Activated CD4-positive, CD25-positive, alpha-beta regulatory T cell treated with anti-CD3 and anti-CD28 coated beads, Interleukin-2, amount 50 U/mL, for 16 hours (primary cell): ENCODE measurements at regions not wholly inside any gene's neighbourhood (a gene's known extent, or its start where the extent isn't known, plus 50 kb on each side); places are given as distances from the start of the nearest gene placed in this dataset.

Experiments
- DNase-seq: peaks from one replicate; pipeline ENCODE4 v3.0.0-alpha.2; 2020; ENCODE audit warnings: low read depth, low spot score

- DNase-seq, result no peak
These were observed 652.9 kb downstream of the ADGRL2 start for GRCh38 chr1:82453511-82454185.

- DNase-seq, result no peak
These were observed 651.4 kb downstream of the ADGRL2 start for GRCh38 chr1:82452096-82452495.

- DNase-seq, result no peak
These were observed 650.5 kb downstream of the ADGRL2 start for GRCh38 chr1:82451191-82451590.

- DNase-seq, result no peak
These were observed 648.8 kb downstream of the ADGRL2 start for GRCh38 chr1:82449506-82450057.

GRCh38 chr1:82446955-82447354 is 646.2 kb downstream of the ADGRL2 start:
- no peak for DNase-seq

- no peak for DNase-seq
These were observed 645.5 kb downstream of the ADGRL2 start for GRCh38 chr1:82446236-82446635.

GRCh38 chr1:82445827-82446226 is 645.1 kb downstream of the ADGRL2 start:
- DNase-seq, result no peak

- no peak for DNase-seq
These were observed 644.4 kb downstream of the ADGRL2 start for GRCh38 chr1:82445132-82445531.

GRCh38 chr1:82441402-82441801 is 640.7 kb downstream of the ADGRL2 start:
- no peak for DNase-seq

GRCh38 chr1:82423174-82423815 is 622.6 kb downstream of the ADGRL2 start:
- no peak for DNase-seq

GRCh38 chr1:82421782-82422181 is 621.0 kb downstream of the ADGRL2 start:
- no peak for DNase-seq

GRCh38 chr1:82420584-82420983 is 619.9 kb downstream of the ADGRL2 start:
- DNase-seq, result no peak

GRCh38 chr1:82411605-82412004 is 610.9 kb downstream of the ADGRL2 start:
- no peak for DNase-seq

GRCh38 chr1:82405333-82405732 is 604.6 kb downstream of the ADGRL2 start:
- DNase-seq, result no peak

- no peak for DNase-seq
These were observed 600.4 kb downstream of the ADGRL2 start for GRCh38 chr1:82401116-82401515.

- no peak for DNase-seq
These were observed 599.8 kb downstream of the ADGRL2 start for GRCh38 chr1:82400521-82400920.

GRCh38 chr1:82399093-82399492 is 598.4 kb downstream of the ADGRL2 start:
- DNase-seq, result no peak

GRCh38 chr1:82398357-82398756 is 597.6 kb downstream of the ADGRL2 start:
- DNase-seq, result no peak

- no peak for DNase-seq
These were observed 594.7 kb downstream of the ADGRL2 start for GRCh38 chr1:82395440-82395839.

- no peak for DNase-seq
These were observed 592.2 kb downstream of the ADGRL2 start for GRCh38 chr1:82392946-82393345.

- no peak for DNase-seq
These were observed 591.8 kb downstream of the ADGRL2 start for GRCh38 chr1:82392513-82392912.

- DNase-seq, result no peak
These were observed 591.0 kb downstream of the ADGRL2 start for GRCh38 chr1:82391712-82392111.

- DNase-seq, result no peak
These were observed 589.9 kb downstream of the ADGRL2 start for GRCh38 chr1:82390627-82391026.
